Fibroblast of skin of back (primary cell): ENCODE measurements at regions not wholly inside any gene's neighbourhood (a gene's known extent, or its start where the extent isn't known, plus 50 kb on each side); places are given as distances from the start of the nearest gene placed in this dataset.
A peak's percentile ranks its signal among the peaks of the same experiment; 100 is the strongest.
"Not testable (repeated sequence)": the region's sequence is repeated elsewhere in the genome, so short reads cannot be mapped to it uniquely, and the experiment has no call there.

Experiments used
- DNase-seq: peaks from one replicate; pipeline ENCODE4 v3.0.0-alpha.2; 2013

GRCh38 chr15:77896147-77897112 lies 181.1 kb downstream of the TBC1D2B start:
- DNase-seq, result not testable (repeated sequence)

- peak; percentile 37 for DNase-seq
Measured at GRCh38 chr15:77895742-77896141, 181.8 kb downstream of the TBC1D2B start.

GRCh38 chr15:77895145-77895544 lies 182.4 kb downstream of the TBC1D2B start:
- DNase-seq, result not testable (repeated sequence)

GRCh38 chr15:77893671-77894640 lies 183.6 kb downstream of the TBC1D2B start:
- not testable (repeated sequence) for DNase-seq

- not testable (repeated sequence) for DNase-seq
Measured at GRCh38 chr15:77893246-77893645, 184.3 kb downstream of the TBC1D2B start.

GRCh38 chr15:77892335-77892734 lies 185.2 kb downstream of the TBC1D2B start:
- no peak for DNase-seq

GRCh38 chr15:77891862-77892261 lies 185.6 kb downstream of the TBC1D2B start:
- DNase-seq, result not testable (repeated sequence)

GRCh38 chr15:77890911-77891801 lies 186.4 kb downstream of the TBC1D2B start:
- DNase-seq, result peak; percentile 95

- not testable (repeated sequence) for DNase-seq
Measured at GRCh38 chr15:77889828-77890725, 187.4 kb downstream of the TBC1D2B start.

- peak; percentile 91 for DNase-seq
Measured at GRCh38 chr15:77889009-77889806, 188.3 kb downstream of the TBC1D2B start.

- peak; percentile 39 for DNase-seq
Measured at GRCh38 chr15:77887563-77888429, 189.7 kb downstream of the TBC1D2B start.

GRCh38 chr15:77886805-77887448 lies 190.6 kb downstream of the TBC1D2B start:
- no peak for DNase-seq

GRCh38 chr15:77885877-77886500 lies 191.5 kb downstream of the TBC1D2B start:
- peak; percentile 25 for DNase-seq

GRCh38 chr15:77883012-77883411 lies 194.5 kb downstream of the TBC1D2B start:
- not testable (repeated sequence) for DNase-seq

- DNase-seq, result no peak
Measured at GRCh38 chr15:77881950-77882349, 195.6 kb downstream of the TBC1D2B start.

GRCh38 chr15:77881535-77881934 lies 196.0 kb downstream of the TBC1D2B start:
- DNase-seq, result not testable (repeated sequence)

GRCh38 chr15:77879466-77879865 lies 198.0 kb downstream of the TBC1D2B start:
- DNase-seq, result peak; percentile 30
